ENCODE measurements at regions not wholly inside any gene's neighbourhood (a gene's known extent, or its start where the extent isn't known, plus 50 kb on each side); places are given as distances from the start of the nearest gene placed in this dataset.

- TF ChIP-seq, protein P1, sequence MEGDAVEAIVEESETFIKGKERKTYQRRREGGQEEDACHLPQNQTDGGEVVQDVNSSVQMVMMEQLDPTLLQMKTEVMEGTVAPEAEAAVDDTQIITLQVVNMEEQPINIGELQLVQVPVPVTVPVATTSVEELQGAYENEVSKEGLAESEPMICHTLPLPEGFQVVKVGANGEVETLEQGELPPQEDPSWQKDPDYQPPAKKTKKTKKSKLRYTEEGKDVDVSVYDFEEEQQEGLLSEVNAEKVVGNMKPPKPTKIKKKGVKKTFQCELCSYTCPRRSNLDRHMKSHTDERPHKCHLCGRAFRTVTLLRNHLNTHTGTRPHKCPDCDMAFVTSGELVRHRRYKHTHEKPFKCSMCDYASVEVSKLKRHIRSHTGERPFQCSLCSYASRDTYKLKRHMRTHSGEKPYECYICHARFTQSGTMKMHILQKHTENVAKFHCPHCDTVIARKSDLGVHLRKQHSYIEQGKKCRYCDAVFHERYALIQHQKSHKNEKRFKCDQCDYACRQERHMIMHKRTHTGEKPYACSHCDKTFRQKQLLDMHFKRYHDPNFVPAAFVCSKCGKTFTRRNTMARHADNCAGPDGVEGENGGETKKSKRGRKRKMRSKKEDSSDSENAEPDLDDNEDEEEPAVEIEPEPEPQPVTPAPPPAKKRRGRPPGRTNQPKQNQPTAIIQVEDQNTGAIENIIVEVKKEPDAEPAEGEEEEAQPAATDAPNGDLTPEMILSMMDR (IDR thresholded peaks at IDR 0.05; ENCODE audit: low read length, missing control alignments) = no peak
- no peak overlapping the region for H3K4me3 ChIP-seq (replicated peaks; ENCODE audit: low read depth, low read length)
- DNase-seq (ENCODE audit: low read depth) = no peak
Measured at GRCh38 chr2:52141076-52141475, 1109.1 kb upstream of the NRXN1 start.

- H3K4me3 ChIP-seq (replicated peaks; ENCODE audit: low read depth, low read length) = no peak overlapping the region
- TF ChIP-seq, protein P1 (IDR thresholded peaks at IDR 0.05; ENCODE audit: low read length, missing control alignments) = no peak
- DNase-seq (ENCODE audit: low read depth) = no peak
Measured at GRCh38 chr2:52139241-52139640, 1107.3 kb upstream of the NRXN1 start.

- H3K4me3 ChIP-seq (replicated peaks; ENCODE audit: low read depth, low read length) = no peak overlapping the region
- peak; percentile 45 for DNase-seq (ENCODE audit: low read depth)
- TF ChIP-seq, protein P1 (IDR thresholded peaks at IDR 0.05; ENCODE audit: low read length, missing control alignments) = no peak
Measured at GRCh38 chr2:52135235-52135634, 1103.3 kb upstream of the NRXN1 start.

DNA sequence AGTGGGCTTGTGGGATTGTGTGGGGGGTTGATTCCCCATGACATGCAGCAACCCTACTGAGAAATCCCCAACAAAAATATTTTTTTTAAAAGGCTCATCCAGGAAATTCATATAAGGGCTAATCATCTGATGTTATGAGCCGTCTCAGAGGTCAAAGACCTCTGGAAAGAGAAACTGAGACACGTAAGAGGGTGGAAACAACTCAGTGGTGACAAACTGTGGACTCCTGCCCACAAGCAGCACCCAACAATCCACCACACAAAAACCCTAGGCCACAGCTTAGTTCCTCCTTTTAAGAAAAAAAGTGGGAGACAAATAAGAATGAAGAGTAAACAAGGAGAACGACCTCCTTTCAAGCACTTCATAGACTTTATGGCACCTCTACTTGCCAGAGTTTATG lies 1096.1 kb upstream of the NRXN1 start:
- no peak for DNase-seq (ENCODE audit: low read depth)
- TF ChIP-seq, protein P1 (IDR thresholded peaks at IDR 0.05; ENCODE audit: low read length, missing control alignments) = no peak
- H3K4me3 ChIP-seq (replicated peaks; ENCODE audit: low read depth, low read length) = no peak overlapping the region

- no peak overlapping the region for H3K4me3 ChIP-seq (replicated peaks; ENCODE audit: low read depth, low read length)
- TF ChIP-seq, protein P1 (IDR thresholded peaks at IDR 0.05; ENCODE audit: low read length, missing control alignments) = no peak
Measured at GRCh38 chr2:52127527-52127926, 1095.6 kb upstream of the NRXN1 start.

DNA sequence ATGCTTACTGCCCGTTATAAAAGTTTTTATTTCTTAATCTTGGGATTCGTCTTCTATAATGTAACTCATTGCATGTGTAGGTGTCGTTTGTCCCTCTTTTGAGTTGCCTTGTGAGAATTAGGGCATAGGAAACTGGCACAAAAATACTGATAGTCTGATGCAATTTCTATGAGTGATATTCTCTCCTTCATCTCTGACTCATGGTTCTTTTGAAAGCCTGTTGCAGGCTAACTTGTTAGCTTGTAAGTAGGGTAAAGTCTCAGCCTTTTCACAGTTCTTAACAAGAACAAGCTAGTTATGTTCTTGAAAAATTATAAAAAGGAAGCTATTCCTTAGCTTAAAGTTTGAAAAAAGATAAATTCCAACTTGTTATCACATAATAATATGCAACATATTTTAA lies 1085.4 kb upstream of the NRXN1 start:
- H3K4me3 ChIP-seq (replicated peaks; ENCODE audit: low read depth, low read length) = no peak overlapping the region
- TF ChIP-seq, protein P1 (IDR thresholded peaks at IDR 0.05; ENCODE audit: low read length, missing control alignments) = no peak
- DNase-seq (ENCODE audit: low read depth) = peak; percentile 57

More at GRCh38 chr2:52127527-52127926, 1095.6 kb upstream of the NRXN1 start:
- DNase-seq (ENCODE audit: low read depth) = no peak

- TF ChIP-seq, protein P1 (IDR thresholded peaks at IDR 0.05; ENCODE audit: low read length, missing control alignments) = no peak
- no peak for DNase-seq (ENCODE audit: low read depth)
- no peak overlapping the region for H3K4me3 ChIP-seq (replicated peaks; ENCODE audit: low read depth, low read length)
Measured at GRCh38 chr2:52115750-52116149, 1083.8 kb upstream of the NRXN1 start.
